Activated naive CD4-positive, alpha-beta T cell (primary cell): ENCODE measurements at regions not wholly inside any gene's neighbourhood (a gene's known extent, or its start where the extent isn't known, plus 50 kb on each side); places are given as distances from the start of the nearest gene placed in this dataset.
"Not testable (repeated sequence)": the region's sequence is repeated elsewhere in the genome, so short reads cannot be mapped to it uniquely, and the experiment has no call there.

Experiments used
- DNase-seq, 4 experiments: peaks; one replicate each; lab custom pipeline; 2025; lab: John Stamatoyannopoulos, UW

DNA sequence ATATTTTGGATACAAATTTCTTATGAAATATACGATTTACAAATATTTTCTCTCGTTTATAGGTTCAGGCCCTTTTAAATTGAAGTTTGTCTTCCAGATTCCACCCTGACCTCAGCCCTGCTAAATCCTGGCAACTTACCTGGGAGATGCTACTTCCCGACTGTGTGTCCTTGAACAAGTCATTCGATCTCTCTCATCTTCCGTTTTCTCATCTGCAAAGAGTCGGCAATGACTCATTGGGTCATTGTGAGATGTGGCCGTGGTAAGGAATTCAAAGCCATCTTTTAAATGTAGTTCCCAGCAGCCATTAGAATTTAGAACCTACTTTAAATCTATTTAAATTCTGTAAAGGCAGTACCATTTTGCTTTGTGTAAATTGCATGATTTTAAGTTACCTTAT lies 72.5 kb downstream of the LHX2 start:
- DNase-seq, result no peak

DNA sequence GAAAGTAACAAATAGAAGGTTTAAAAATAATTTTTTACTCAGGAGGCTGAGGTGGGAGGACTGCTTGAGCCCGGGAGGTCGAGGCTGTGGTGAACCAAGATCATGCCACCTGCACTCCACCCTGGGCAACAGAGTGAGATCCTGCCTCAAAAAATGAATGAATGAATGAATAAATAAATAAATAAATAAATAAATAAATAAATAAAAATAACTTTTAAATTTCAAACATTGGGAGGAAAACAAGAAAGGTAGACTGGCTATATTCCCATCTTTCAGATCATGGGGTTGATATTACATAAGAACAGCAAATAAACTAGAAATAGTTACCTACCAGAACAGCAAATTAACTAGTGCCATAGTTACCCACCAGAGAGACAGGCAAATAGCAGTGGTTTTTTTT lies 75.7 kb downstream of the LHX2 start:
- DNase-seq, result no peak

DNA sequence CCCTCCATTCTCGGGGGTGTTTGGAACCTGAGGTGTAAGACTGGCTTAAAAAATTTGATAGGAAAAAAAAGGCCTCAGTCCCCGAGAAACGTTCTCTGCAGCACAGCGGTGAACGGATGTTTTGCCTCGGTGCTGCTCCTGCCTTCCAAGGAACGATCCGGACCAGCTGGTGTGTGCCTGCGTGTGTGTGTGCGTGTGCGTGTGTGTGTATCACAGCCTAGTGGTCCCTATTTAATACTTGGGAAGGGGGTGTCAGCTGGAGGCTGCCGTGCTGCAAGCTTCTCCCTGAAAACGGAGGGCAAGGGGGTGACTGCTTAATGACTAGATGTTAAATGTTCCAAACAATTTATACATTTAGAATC lies 76.9 kb downstream of the LHX2 start:
- DNase-seq, result no peak

DNA sequence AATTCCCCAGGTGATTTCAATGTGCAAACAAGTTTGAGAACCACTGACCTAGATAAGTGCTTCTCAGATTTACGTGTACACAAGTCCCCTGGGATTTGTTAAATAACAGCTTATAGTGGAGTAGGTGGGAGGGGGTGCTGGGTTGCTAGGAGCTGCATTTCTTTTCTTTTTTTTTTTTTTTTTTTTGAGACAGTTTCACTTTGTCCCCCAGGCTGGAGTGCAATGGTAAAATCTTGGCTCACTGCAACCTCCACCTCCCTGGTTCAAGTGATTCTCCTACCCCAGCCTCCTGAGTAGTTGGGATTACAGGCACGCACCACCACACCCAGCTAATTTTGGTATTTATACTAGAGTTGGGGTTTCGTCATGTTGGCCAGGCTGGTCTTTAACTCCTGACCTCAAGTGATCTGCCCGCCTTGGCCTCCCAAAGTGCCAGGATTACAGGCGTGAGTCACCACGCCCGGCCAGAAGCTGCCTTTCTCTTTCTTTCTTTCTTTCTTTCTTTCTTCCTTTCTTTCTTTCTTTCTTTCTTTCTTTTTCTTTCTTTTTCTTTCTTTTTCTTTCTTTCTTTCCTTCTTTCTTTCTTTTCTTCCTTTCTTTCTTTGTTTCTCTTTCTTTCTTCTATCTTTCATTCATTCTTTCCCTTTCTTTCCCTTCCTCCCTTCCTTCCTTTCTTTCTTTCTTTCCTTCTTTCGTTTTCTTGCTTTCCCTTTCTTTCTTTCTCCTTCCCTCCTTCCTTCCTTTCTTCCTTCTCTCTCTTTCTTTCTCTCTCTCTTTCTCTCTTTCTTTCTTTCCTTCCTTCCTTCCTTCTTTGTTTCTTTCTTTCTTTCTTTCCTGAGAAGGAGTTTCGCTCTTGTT lies 78.3 kb downstream of the LHX2 start:
- DNase-seq, result not testable (repeated sequence)

DNA sequence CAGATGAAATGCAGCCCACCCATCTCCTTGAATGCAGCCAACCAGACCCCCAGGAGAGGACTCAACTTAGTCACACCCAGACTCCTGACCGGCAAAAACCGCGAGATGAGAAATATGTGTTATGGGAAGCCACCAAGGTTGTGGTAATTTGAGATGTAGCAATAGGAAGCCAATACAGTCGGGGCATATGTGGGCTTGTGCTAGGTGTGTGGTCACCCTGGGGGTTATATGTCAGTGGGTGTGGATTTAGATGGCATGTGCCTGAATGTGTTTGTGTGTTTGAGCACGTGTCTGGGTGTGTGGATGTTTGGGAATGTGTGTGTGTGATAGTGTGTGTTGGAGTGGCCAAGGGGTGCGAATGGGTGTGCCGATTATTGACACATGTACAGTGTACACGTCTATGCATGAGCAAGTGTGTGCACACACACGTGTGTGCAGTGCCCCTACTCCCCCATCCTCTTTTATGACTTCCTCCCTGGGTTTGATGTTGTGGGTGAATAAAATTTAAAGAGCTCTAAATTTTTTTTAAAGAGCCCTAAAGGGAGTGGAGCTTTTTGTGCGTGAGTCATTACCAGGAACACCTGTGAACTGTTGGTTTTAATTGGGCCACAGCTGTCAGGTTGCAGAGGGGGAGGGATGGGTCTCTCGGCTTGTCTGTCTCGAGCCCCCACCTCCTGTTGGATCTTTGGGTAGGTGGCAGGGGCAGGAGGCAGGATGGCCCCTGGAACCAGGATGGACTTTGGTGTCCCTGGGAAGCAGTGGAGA lies 86.8 kb downstream of the LHX2 start:
- no peak for DNase-seq

DNA sequence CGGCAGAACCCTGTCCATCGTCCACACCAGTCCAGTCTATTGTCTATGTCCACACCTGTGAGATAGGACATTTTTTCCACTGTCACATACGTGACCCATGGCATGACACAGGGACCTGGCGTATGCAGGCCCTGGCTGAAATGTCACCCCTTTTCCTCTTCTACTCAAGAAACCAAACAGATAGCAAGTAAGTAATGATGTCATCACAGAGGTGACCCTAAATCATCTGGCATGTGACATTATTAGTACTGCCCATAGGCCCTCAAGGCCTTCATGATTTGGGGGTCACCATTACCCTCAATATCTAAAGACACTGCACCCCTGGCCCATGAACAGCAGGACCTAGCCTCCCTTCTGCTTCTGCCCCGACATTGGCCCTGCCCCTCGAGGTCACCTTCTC lies 88.3 kb downstream of the LHX2 start:
- DNase-seq, result no peak

DNA sequence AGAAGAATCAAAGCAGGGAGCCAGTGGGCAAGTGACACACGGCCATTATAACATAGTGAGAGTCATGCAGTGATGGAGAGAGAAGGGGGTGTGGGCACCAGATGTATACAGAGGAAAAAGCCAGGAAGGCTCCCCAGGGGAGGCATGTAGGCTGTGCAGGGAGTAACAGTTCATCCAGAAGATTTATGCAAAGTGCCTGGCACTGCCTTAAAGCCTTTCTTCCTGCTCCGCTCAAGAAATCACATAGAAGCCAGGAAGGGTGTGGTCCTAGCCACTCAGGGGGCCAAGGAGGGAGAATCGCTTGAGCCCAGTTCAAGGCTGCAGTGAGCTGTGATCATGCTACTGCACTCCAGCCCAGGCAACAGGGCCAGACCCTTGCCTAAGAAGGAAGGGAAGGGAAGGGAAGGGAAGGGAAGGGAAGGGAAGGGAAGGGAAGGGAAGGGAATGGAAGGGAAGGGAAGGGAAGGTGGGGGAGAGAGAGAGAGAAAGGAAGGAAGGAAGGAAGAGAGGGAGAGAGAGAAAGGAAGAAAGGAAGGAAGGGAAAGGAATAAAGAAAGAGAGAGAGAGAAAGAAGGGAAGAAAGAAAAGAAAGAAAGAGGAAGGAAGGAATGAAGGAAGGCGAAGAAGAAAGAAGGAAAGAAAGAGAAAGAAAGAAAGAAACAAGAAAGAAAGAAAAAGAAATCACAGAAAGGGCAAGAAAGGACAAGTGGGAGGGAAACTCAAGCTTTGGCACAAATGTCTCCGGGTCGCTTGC lies 89.8 kb downstream of the LHX2 start:
- no peak for DNase-seq

DNA sequence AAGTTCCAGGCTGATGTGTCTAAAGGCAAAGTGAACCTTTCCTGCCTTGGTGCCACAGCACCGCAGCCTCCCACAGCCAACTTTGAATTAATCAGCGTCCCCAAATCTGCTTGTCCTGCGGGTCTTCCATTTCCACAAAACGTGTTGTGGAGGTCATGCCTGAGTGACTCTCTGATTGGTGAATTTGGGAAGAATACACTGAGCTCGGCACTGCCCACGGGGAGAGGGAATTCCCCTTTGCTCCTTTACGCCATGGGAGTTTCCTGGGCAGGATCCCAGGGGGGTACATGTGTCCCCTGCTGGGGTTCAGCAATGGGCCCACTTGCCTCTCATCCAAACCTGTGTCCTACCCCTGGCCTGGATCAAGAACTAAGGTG lies 90.4 kb downstream of the LHX2 start:
- no peak for DNase-seq

DNA sequence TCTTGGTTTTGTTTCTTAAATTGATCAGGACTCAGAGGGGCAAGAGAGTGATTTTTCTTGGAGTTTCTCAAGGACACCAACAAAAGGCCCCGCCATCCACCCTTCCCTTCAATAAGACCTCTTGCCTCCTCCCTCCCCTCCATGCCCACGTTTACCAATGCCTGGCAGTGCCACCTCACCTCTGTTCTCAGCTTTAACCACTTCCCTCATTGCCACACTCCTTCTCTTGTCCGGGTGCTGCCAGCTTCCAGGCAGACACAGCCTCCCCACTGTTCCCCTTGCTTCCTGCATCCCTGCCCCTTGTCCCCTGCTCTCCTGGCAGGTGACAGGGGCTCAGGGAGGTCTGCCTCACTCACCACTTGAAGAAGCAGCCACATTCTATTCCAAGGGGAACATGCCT lies 90.8 kb downstream of the LHX2 start:
- DNase-seq, result no peak

DNA sequence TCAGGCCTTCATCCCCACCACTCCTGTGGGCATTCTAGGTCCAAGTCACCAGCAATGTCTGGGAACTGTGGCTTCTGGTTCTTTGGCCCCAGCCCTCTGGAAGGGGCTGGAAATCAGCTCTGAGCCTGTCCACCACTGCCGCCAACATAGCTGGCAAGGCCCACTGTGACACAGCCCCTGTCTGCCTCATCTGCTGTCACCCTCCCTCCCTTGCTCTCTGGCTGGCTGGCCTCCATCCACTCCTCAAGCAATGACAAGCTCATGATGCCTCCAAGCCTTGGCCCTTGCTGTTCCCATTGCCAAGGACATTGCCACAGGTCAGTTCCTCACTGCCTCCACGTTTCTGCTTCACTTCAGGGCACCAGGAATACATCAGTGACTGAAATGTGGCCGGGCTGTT lies 93.7 kb downstream of the LHX2 start:
- no peak for DNase-seq

DNA sequence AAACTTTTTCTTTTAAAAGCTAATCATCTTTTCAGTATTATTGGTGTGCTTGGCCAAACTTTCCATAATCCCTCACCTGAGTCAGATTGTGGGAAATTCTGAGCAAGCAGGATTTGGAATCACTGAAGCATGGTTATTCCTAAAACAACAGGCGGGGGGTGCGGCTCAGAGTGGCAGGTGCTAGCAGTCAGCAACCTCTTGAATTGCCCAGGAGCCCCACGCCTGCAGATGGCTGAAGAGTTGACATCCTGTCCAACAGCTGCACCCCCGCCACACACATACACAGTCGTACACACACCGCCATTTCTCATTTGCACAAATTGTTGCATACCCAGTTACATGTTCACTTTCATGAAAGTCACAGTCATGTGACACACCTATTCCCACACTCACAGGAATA lies 96.6 kb downstream of the LHX2 start:
- no peak for DNase-seq

DNA sequence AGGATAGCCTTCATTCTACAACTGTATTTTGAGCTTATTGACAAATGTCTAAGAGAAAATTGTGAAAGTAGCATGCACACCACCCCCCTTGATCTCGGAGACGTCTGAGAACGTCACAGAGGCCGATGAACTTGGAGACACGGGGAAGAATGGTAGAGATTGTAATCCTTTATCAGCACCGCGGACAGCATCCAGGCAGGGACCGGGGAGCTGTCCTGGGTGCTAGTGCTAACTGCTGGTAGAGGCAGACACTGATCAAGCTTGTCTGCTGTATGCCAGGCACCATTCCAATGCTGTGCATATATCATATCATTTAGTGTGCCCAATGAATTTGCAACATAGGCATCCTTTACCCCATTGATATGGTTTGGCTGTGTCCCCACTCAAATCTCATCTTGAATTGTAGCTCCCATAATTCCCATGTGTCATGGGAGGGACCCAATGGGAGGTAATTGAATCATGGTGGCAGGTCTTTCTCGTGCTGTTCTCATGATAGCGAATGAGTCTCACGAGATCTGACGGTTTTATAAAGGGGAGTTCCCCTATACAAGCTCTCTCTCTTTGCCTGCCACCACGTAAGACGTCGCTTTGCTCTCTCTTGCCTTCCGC lies 98.8 kb downstream of the LHX2 start:
- no peak for DNase-seq

DNA sequence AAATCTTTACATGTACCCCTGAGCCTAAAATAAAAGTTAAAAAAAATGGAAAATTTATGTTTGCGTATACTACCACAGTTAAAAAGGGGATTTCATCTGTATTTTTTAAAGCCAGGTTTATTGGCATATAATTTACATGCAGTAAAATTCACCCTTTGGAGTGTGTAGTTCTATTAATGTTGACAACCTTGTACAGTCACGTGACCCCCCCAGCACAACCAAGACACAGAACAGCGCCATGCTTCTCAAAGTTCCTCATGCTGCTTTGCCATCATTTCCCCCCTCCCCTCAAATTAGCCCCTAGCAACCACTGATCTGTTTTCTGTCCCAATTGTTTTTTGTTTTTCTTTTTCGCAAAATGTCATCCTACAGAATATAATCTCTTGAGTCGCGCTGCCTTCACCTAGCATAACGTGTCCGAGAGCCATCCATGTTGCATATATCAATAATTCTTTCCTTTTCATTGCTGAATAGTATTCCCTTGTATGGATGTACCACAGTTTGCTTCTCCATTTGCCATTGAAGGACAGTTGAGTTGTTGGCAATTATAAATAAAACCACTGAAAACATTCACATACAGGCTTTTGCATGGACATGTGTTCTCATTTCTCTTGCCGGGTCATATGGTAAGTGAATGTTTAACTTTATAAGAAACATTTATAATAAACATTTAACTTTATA lies 105.3 kb downstream of the LHX2 start:
- no peak for DNase-seq

DNA sequence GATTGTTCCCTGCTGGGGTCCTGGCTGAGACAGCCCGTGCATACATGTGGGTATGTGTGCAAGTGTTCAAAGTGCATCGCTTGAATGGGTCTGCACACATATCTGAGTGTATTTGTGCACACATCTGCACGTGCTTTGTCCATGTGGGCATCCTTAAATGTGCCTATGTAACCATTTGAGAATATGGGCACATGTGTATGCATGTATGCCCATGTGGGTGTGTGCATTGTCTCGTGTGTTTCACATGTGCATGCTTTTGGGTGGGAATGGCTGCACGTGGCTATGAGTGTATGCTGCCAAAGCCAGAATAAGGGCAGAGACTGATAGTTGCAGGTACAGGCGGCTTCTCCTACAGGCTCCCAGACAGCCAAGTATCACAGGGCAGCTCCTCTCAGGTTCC lies 107.3 kb downstream of the LHX2 start:
- DNase-seq, result no peak

DNA sequence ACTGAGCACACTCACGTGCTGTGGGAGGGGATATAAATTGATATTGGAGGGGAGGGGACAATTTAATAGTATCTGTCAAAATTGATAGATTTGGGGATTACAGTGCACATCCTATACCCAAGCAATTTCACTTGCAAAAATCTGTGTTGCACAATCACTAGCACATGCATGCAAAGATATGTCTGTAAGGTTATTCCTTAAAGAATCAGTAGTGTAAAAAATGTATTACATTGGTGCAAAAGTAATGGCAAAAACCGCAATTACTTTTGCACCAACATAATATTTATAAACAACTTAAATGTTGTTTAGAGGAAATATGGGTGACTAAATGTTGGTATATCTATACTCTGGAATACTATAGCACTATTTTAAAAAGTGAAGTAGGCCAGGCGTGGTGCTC lies 108.7 kb downstream of the LHX2 start:
- DNase-seq, result no peak

DNA sequence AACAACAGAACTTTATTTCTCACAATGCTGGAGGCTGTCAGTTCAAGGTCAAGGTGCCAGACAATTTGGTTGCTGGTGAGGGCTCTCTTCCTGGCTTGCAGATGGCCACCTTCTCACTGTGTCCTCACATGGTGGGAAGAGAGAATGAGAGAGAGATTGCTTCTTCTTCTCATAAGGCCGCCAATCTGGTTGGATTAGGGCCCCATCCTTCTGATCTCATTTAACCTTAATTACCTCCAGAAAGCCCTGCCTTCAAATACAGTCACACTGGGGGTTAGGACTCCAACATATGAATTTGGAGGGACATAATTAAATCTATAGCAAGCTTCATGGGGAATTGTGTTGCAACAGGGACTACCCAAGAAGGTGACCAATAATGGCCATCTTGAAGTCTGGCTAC lies 110.2 kb downstream of the LHX2 start:
- DNase-seq, result no peak

DNA sequence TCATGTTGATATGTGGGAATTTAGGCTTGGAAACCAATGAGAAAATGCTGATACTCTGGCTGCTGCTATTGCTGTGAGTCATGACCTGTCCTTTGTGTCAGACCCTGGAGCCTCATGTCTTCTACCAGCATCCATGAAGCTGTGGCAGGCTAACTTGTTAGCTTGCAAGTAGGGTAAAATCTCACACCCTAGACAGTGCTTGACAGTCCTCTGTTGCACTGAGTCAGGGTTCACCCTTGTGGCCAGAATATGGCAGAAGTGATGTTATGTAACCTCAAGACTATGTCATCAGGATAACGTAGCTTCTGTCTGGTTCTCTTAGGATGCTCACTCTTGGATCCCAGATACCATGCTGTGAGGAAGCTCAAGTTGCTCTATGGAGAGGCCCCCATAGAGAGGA lies 110.8 kb downstream of the LHX2 start:
- DNase-seq, result no peak

DNA sequence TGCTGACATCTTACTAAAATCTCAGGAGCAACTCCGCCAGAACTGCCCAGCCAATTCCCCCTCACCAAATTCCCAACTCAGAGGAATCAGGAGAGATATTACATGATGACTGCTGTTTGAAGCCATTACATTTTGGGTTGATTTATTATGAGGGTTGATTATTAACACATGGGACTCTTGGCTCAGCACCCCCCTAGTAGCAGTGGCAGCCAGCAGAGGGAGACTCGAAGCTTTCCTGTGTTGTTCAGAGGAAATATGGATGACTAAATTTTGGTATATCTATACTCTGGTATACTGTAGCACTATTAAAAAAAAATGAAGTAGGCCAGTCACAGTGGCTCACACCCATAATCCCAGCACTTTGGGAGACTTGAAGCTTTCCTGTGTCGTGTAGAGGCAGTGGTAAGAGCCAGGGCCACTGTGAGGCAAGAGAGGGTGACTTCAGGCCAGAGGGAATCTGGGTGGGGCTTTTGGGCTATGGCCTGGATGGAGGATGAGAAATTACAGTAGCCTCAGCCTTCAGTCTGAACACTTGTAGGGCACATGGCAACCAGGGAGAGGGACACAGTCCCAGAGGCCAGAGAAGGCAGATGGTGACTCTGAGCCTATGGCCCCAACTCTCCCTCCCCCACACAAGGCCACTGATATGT lies 111.4 kb downstream of the LHX2 start:
- no peak for DNase-seq

DNA sequence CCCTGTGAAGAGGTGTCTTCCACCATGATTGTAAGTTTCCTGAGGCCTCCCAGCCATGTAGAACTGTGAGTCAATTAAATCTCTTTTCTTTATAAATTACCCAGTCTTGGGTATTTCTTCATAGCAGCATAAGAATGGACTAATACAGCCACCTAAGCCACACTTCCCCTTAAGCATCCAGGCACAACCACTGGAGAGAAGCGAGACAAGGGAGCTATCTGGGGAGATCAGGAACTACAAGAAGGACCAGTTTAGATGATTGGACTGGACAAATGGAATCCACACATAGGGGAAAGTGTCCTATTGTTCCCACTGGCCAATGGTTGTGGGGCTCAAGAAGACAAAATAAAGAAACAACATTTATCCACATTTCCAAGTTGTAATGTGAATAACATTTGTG lies 112.1 kb downstream of the LHX2 start:
- DNase-seq, result not testable (repeated sequence)

DNA sequence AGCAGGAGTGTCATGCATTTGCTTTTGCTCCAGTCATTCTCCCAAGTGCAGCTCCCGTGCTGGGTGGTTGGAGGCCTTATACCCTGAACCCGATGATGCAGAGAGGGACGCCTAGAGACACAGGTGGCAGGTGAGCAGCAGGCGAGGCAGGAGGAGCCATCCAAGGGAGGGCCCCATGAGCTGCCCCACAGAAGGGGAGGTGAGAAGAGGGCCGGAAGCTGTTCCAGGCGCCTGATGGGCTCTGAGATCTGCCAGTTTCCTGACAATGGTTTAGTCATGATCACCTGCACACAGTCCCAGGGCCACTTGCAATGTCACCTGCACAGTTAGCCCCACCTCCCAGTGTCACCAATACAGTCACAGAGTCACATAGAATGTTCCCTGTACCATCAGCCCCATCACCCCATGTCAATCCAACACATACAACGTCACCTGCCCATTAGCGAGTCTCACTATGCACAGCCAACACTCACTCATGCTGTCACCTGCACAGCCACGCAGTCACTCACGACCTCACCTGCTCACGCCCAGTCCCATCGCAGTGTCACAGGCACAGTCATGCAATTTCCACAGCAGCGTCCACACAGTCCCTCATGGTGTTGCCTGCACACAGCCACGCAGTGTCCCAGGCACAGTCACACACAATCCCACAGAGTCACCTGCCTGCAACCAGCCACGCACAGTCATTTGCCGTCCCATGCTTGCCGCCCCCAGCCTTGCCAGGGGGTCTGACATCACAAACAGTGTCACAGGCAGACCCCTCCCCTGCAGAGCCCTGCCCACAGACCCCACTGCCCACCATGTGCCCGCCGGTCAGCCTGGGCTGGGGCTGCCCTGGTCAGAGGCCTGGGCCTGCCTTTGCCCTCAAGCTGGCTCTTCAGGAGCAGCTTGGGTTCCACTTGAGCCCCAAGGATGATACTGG lies 113.4 kb downstream of the LHX2 start:
- no peak for DNase-seq
